CD14-positive monocyte (primary cell): ENCODE measurements at regions not wholly inside any gene's neighbourhood (a gene's known extent, or its start where the extent isn't known, plus 50 kb on each side); places are given as distances from the start of the nearest gene placed in this dataset.

Experiments
- DNase-seq, 3 donors: peaks; one replicate each; pipeline ENCODE4 v3.0.0-alpha.2; 2011 to 2022
- H2AFZ ChIP-seq: 2 replicates; pipeline ENCODE4 v1.6.0; 2012; ENCODE audit warnings: mild to moderate bottlenecking, low read depth, low read length, inconsistent platforms; ENCODE audit not compliant: insufficient read depth, poor library complexity, severe bottlenecking
- H3K27ac ChIP-seq, 2 donors: 1 replicate in 1 of 2; 2 replicates in 1 of 2; pipeline ENCODE4 v1.5.1; 2012 to 2013; ENCODE audit warnings: low read length in 2 of 2, control low read depth in 1 of 2, inconsistent platforms in 1 of 2, low read depth in 1 of 2, mild to moderate bottlenecking in 1 of 2
- H3K27me3 ChIP-seq, 2 donors: one replicate each; pipeline versions ENCODE4 v1.6.0 to v1.6.1; 2011 to 2013; ENCODE audit warnings: low read length in 2 of 2; ENCODE audit not compliant: control insufficient read depth in 2 of 2, insufficient read depth in 2 of 2
- H3K36me3 ChIP-seq, 2 donors: replicated peaks in 1 of 2; 1 replicate in 1 of 2; 2 replicates in 1 of 2; pipeline versions ENCODE4 v1.5.1 to v1.6.1; 2012 to 2013; ENCODE audit warnings: low read length in 2 of 2, control low read depth in 1 of 2, inconsistent platforms in 1 of 2, mild to moderate bottlenecking in 1 of 2; ENCODE audit not compliant: insufficient read depth in 2 of 2, control insufficient read depth in 1 of 2
- H3K4me1 ChIP-seq, 2 donors: 1 replicate in 1 of 2; 2 replicates in 1 of 2; pipeline versions ENCODE4 v1.5.1 to v1.6.1; 2012 to 2013; ENCODE audit warnings: low read length in 2 of 2, control low read depth in 1 of 2, inconsistent platforms in 1 of 2, mild to moderate bottlenecking in 1 of 2, moderate library complexity in 1 of 2; ENCODE audit not compliant: insufficient read depth in 2 of 2, control insufficient read depth in 1 of 2
- H3K4me2 ChIP-seq: replicated peaks from 2 replicates; pipeline ENCODE3; 2012; ENCODE audit warnings: low read length, moderate library complexity, mild to moderate bottlenecking; ENCODE audit not compliant: poor library complexity, severe bottlenecking; ENCODE audit errors: extremely low read depth
- H3K4me3 ChIP-seq, 3 experiments: fragments of 200-600 bp in 1 of 3; sonication (generic) in 1 of 3; replicated peaks in 1 of 3; 1 replicate in 2 of 3; 2 replicates in 1 of 3; pipeline ENCODE4 v1.5.1; 2011 to 2013; ENCODE audit warnings: low read length in 3 of 3, mild to moderate bottlenecking in 3 of 3, control low read depth in 2 of 3, low read depth in 2 of 3, inconsistent platforms in 1 of 3, moderate library complexity in 1 of 3
- H3K79me2 ChIP-seq: 2 replicates; pipeline ENCODE4 v1.6.0; 2012; ENCODE audit warnings: mild to moderate bottlenecking, control low read depth, inconsistent platforms, low read length, moderate library complexity; ENCODE audit not compliant: insufficient read depth
- H3K9ac ChIP-seq: 2 replicates; pipeline ENCODE4 v1.6.0; 2017; ENCODE audit warnings: low read length, mild to moderate bottlenecking; ENCODE audit not compliant: insufficient read depth, poor library complexity, severe bottlenecking
- H3K9me3 ChIP-seq, 2 donors: replicated peaks in 1 of 2; 1 replicate in 1 of 2; 2 replicates in 1 of 2; pipeline versions ENCODE4 v1.5.1 to v1.6.1; 2012 to 2013; ENCODE audit warnings: low read length in 2 of 2, control low read depth in 1 of 2; ENCODE audit not compliant: control insufficient read depth in 1 of 2, insufficient read depth in 1 of 2
- H4K20me1 ChIP-seq: 2 replicates; pipeline ENCODE4 v1.6.0; 2012; ENCODE audit warnings: mild to moderate bottlenecking, low read length, control low read depth, moderate library complexity; ENCODE audit not compliant: insufficient read depth
- H3K27ac Mint-ChIP-seq, 7 donors: one replicate each; pipeline ENCODE4 v1.8.0; 2020; ENCODE audit warnings: mild to moderate bottlenecking in 7 of 7, mixed read lengths in 7 of 7, moderate library complexity in 6 of 7, inconsistent platforms in 2 of 7
- H3K27me3 Mint-ChIP-seq, 3 donors: one replicate each; pipeline ENCODE4 v1.8.0; 2021 to 2022; ENCODE audit warnings: low read depth in 3 of 3, mild to moderate bottlenecking in 3 of 3, mixed read lengths in 3 of 3, moderate library complexity in 3 of 3, inconsistent platforms in 1 of 3
- H3K36me3 Mint-ChIP-seq, 2 donors: one replicate each; pipeline ENCODE4 v1.8.0; 2020; ENCODE audit warnings: mixed read lengths in 2 of 2, inconsistent platforms in 1 of 2, mild to moderate bottlenecking in 1 of 2
- H3K4me1 Mint-ChIP-seq: one replicate; pipeline ENCODE4 v1.8.0; 2020; ENCODE audit warnings: mild to moderate bottlenecking, mixed read lengths
- H3K4me3 Mint-ChIP-seq, 2 donors: one replicate each; pipeline ENCODE4 v1.8.0; 2020; ENCODE audit warnings: mild to moderate bottlenecking in 2 of 2, mixed read lengths in 2 of 2, moderate library complexity in 1 of 2
- H3K9me3 Mint-ChIP-seq, 7 donors: one replicate each; pipeline ENCODE4 v1.8.0; 2020 to 2022; ENCODE audit warnings: mixed read lengths in 7 of 7, mild to moderate bottlenecking in 6 of 7, moderate library complexity in 6 of 7, inconsistent platforms in 2 of 7
- WGBS: methylation state at CpG from one replicate; pipeline ENCODE4 v1.1.5; 2013; ENCODE audit warnings: missing lambda C conversion rate; ENCODE audit not compliant: insufficient coverage; 5-methylcytosine and 5-hydroxymethylcytosine counted together
- intact Hi-C, 2 donors: fragments of 100-400 bp; cut with micrococcal nuclease; formaldehyde crosslinking; loops; one replicate each; pipeline versions ENCODE4 v1.15.0 to v1.15.1; 2023
- TF ChIP-seq, protein P1 (sequence below): fragments of 200-600 bp; IDR thresholded peaks from one replicate; pipeline ENCODE4 v1.8.0; 2022; ENCODE audit warnings: antibody characterized with exemption, mild to moderate bottlenecking

DNA sequence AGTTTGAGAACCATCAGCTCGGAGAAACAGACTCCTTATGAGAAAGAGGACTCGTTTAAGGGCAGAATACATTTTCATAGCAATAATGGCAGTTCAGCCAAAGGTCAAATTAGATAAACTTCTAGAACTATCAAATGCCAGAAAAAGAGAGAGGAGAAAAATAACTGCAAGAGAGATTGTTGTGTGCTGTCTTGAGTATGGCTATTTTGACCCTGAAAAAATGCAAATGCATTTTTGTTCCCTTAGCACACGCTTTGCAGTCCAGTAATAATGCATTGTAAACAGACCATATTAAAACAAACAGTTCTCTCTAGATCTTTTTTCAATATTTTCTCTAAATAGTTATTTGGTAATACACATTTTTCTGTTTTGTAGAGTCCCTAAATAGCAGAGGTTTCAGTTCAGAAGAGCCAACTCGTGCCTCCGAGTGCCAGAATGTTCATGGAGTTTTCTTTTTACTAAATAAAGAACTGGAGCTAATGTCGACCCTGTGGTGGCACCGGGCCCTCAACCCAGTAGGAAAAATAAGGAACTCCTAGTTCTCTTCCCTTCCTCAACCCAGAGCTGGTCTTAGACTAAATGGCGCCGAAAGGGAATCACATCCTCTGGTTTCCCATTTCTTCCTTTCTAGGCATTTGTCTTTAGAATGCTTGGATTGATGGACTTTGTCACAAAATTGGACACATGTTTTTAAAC is 298.0 kb downstream of the MAP2K4 start:
- H3K9me3 Mint-ChIP-seq: peaks cover 14 to 52% (median 20%) of the 10 kb centered on the region in 7 donors
- WGBS: 100% methylated on average over 2 of the region's 9 CpGs
- H3K79me2 ChIP-seq: no peaks in the 10 kb centered on the region
- H3K9me3 ChIP-seq: peaks cover 41 to 59% of the 10 kb centered on the region in 2 donors
- H3K27me3 ChIP-seq: no peaks in the 10 kb centered on the region
- intact Hi-C loops: no loop called here
- H3K4me3 Mint-ChIP-seq: no peak overlapping the region
- H2AFZ ChIP-seq: no peak overlapping the region
- no peaks in the 10 kb centered on the region for H3K36me3 Mint-ChIP-seq
- no peak overlapping the region for H3K4me2 ChIP-seq
- no peak overlapping the region for H3K4me3 ChIP-seq
- H4K20me1 ChIP-seq: no peaks in the 10 kb centered on the region
- TF ChIP-seq, protein P1, sequence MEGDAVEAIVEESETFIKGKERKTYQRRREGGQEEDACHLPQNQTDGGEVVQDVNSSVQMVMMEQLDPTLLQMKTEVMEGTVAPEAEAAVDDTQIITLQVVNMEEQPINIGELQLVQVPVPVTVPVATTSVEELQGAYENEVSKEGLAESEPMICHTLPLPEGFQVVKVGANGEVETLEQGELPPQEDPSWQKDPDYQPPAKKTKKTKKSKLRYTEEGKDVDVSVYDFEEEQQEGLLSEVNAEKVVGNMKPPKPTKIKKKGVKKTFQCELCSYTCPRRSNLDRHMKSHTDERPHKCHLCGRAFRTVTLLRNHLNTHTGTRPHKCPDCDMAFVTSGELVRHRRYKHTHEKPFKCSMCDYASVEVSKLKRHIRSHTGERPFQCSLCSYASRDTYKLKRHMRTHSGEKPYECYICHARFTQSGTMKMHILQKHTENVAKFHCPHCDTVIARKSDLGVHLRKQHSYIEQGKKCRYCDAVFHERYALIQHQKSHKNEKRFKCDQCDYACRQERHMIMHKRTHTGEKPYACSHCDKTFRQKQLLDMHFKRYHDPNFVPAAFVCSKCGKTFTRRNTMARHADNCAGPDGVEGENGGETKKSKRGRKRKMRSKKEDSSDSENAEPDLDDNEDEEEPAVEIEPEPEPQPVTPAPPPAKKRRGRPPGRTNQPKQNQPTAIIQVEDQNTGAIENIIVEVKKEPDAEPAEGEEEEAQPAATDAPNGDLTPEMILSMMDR: no peak
- H3K27me3 Mint-ChIP-seq: peaks cover 0 to 5% (median 0%) of the 10 kb centered on the region in 3 donors
- H3K4me1 Mint-ChIP-seq: no peaks in the 10 kb centered on the region
- no peak overlapping the region for H3K27ac Mint-ChIP-seq
- no peaks in the 10 kb centered on the region for H3K4me1 ChIP-seq
- H3K36me3 ChIP-seq: no peaks in the 10 kb centered on the region
- no peak overlapping the region for H3K9ac ChIP-seq
- no peak for DNase-seq
- H3K27ac ChIP-seq: no peak overlapping the region

DNA sequence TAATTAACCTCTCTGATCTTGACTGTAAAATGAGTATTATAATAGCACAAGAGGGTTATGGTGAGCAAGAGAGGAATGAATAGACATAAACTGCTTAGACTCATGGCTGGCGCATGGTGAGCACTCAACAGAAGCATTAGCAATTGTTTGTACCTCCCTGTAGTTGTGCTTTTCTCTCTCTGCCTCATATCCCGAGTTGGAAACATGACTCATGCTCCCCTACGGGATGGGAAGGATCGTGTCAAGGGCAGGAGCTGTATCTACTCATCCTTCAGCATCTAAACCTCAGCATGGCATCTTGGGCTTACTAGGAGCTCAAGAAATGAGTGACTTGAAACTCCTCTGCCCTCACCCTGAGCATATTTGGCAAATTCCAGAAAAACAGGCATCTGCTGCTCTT is 299.6 kb downstream of the MAP2K4 start:
- Mint-ChIP-seq H3K4me1 (no peaks in the 10 kb centered on the region), H3K27ac (no peak overlapping the region), H3K36me3 (no peaks in the 10 kb centered on the region), H3K27me3 (peaks cover 0 to 5% (median 0%) of the 10 kb centered on the region in 3 donors), H3K4me3 (no peak overlapping the region), H3K9me3 (peaks cover 7 to 42% (median 16%) of the 10 kb centered on the region in 7 donors)
- no peak overlapping the region for H3K9ac ChIP-seq
- WGBS: 80% methylated on average over 2 of the region's 4 CpGs
- H2AFZ ChIP-seq: no peak overlapping the region
- intact Hi-C loops: no loop called here
- H3K9me3 ChIP-seq: peaks cover 34 to 51% of the 10 kb centered on the region in 2 donors
- no peaks in the 10 kb centered on the region for H4K20me1 ChIP-seq
- DNase-seq: no peak
- no peak overlapping the region for H3K4me3 ChIP-seq
- H3K27ac ChIP-seq: no peak overlapping the region
- no peak overlapping the region for H3K4me2 ChIP-seq
- no peaks in the 10 kb centered on the region for H3K27me3 ChIP-seq
- no peaks in the 10 kb centered on the region for H3K36me3 ChIP-seq
- H3K79me2 ChIP-seq: no peaks in the 10 kb centered on the region
- H3K4me1 ChIP-seq: no peaks in the 10 kb centered on the region
- TF ChIP-seq, protein P1: no peak
